GDM1 (cell line): ENCODE measurements at regions not wholly inside any gene's neighbourhood (a gene's known extent, or its start where the extent isn't known, plus 50 kb on each side); places are given as distances from the start of the nearest gene placed in this dataset.
"Not testable (repeated sequence)": the region's sequence is repeated elsewhere in the genome, so short reads cannot be mapped to it uniquely, and the experiment has no call there.

Source experiments
- DNase-seq: peaks from one replicate; lab custom pipeline; 2025; lab: John Stamatoyannopoulos, UW

GRCh38 chr1:60888126-60888525 lies 194.2 kb upstream of the NFIA start:
- no peak for DNase-seq

GRCh38 chr1:60886793-60887331 lies 195.5 kb upstream of the NFIA start:
- DNase-seq, result no peak

- no peak for DNase-seq
Observed at GRCh38 chr1:60886090-60886489, 196.3 kb upstream of the NFIA start.

- DNase-seq, result no peak
Observed at GRCh38 chr1:60880202-60880601, 202.2 kb upstream of the NFIA start.

DNA sequence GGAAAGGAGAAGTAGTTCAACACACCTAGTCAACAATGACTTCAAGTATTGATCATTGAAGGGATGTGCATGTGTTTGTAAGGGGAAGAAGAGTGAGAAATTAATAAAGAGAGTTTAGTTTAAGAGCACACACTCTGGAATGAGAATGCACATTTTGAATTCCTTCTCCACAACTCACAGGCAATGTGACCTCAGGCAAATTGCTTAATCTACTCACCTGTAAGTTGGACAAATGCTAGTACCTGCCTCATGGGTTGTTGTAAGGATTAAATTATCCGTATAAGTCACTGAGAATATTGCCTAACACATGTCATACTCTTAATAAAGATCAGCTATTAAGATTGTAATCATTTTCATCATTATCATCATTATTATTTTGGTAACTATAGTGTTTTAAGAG lies 204.0 kb upstream of the NFIA start:
- DNase-seq, result no peak

GRCh38 chr1:60877376-60877775 lies 205.0 kb upstream of the NFIA start:
- DNase-seq, result no peak

GRCh38 chr1:60876952-60877351 lies 205.4 kb upstream of the NFIA start:
- DNase-seq, result no peak

DNA sequence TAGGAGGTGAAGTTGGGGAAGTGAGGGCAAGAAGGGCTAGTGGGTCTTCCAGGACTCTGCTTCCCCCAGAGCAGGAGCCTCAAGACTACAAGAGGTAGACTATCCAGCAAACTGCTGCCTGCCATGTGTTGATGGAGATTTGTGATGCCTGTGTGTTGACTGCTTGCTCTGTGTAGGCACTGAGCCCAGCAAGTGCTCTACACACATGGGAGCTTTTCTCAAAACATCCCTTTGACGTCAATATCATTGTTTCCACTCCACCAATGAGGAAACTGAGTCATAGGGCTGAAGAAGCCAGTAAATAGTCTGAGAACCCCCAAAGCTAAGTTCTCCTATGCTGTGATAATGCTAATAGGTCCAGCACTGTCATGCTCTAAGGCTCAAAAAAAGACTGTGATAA lies 207.2 kb upstream of the NFIA start:
- no peak for DNase-seq

GRCh38 chr1:60874718-60875117 lies 207.6 kb upstream of the NFIA start:
- DNase-seq, result no peak

DNA sequence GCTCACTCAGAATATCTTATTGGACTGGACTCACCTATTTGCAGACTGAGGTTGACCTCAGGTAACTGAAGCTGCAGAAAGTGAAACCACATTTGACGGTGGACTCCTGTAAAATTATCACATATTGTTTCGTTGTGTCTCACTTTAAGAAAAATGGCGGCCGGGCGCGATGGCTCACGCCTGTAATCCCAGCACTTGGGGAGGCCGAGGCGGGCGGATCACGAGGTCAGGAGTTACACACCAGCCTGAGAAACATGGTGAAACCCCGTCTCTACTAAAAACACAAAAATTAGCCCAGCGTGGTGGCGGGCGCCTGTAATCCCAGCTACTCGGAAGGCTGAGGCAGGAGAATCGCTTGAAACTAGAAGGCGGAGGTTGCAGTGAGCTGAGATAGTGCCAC lies 209.0 kb upstream of the NFIA start:
- DNase-seq, result not testable (repeated sequence)

- DNase-seq, result no peak
Observed at GRCh38 chr1:60872426-60873054, 209.8 kb upstream of the NFIA start.

DNA sequence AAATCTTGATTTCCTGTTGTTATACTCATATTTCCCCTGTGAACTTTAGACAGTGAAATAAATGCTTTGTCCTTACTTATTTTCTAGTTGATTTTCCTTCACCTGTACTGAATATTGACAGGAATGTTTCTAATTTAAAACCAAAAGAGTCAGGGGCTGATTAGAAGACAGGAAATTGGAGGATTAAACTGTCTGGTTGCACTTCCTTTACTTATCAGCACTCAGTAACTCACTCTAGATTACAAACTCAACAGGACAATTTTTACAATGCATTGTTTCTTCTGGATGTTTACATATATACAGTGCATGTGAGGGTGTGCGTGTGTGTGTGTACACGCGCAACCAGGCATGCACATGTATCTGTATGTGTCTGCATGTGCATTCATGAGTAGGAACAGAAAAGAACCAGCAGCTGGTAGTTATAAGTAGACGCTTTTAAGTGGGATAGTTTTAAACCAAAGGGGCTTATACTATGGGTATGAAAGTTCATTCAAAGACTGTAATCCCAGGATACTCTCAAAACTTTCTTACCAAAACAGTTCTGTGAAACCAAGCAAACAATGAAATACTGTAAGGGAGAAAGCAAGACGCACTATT lies 212.0 kb upstream of the NFIA start:
- DNase-seq, result no peak

DNA sequence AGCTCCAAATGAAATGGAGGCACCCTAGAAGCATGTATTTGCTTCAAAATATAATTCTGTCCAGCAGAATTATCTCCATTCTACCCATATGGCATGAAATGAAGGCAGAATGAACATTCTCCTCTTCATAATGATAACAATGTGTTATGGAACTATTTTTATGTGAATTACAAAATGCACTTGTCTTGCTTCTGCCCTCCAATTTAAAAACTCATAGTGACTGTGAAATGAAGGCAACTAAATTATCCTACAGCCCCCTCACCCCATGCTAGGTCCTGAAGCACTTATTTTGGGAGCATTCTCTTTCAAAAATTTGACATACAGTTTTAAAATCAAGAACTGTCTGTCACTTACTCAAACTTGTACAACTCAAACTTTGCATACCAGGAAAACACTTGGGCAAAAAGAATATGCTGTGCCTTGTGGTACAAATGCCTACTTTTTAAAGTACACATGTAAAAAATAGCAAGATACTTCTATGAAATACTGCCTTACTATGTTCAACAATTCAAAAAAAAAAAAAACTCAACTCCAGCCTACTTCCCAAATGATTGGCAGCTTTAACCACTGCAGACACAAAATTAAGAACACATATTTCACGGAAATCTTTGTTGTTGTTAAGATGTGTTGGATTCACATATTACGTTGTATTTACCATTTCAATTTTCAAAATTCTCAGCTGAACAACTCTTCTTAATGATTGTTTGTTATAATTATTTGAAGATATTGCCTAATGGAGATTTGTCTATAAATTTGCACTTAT lies 213.3 kb upstream of the NFIA start:
- no peak for DNase-seq

GRCh38 chr1:60867782-60868181 lies 214.6 kb upstream of the NFIA start:
- no peak for DNase-seq

DNA sequence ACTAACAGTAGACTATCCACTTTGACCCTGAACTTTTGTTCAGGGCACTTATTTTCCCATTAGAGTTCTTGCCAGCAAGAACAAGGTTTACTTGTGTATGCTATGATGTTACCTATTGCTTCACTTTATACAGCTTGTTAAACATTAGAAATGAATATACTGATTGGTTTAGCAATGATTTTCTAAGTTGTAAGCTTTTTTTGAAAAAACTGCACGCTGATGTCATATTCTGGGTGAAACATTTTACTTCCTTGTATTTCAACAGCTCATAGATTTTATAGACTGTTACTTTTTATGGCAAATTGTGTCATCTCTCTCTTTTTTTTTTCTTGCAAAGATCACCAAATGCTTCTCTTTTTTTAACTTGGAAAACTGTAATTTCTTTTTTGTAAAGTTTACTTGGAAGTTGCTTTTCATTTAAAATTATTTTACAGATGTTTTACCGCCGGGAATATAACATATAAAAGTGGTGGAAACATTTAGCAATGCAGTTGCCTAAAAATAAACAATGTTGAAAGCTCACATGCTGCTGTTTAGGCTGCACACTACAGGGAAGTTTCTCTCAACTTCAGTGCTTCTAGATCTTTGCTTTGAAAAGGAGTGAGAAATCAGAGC lies 215.3 kb upstream of the NFIA start:
- DNase-seq, result no peak

DNA sequence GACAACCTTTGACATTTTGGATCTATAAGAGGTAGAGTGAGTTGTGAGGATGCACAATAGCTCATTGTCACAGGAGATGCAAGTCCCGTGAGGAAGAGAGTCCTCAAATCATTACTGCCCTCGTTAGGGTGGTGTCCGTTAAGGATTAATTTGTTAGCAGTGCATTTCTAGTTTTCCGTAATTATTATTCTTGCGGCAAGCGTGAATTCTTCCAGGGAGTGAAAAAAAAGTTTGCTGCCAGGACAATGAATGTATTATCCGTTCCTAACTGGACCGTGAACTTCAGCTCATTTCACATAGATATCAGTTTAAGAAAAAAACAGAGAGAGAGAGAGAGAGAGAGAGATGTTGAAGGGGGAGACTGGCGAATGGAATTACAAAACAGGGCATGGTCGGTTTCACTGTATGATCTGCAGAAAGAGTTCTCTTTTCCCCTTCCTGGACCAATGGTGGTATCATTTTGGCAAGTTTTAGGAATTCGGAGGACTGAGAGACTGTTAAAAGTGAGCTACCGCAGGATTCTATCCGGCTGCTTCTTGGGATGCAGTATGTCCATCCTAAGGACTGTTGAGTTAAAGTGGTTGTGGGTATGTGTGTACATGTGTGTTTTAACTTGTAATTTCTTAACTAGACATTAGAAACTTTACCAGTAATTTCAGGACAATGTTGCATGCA lies 216.0 kb upstream of the NFIA start:
- no peak for DNase-seq

- no peak for DNase-seq
Observed at GRCh38 chr1:60865166-60865565, 217.2 kb upstream of the NFIA start.

- DNase-seq, result no peak
Observed at GRCh38 chr1:60864722-60865121, 217.6 kb upstream of the NFIA start.

GRCh38 chr1:60863131-60863530 lies 219.2 kb upstream of the NFIA start:
- no peak for DNase-seq

DNA sequence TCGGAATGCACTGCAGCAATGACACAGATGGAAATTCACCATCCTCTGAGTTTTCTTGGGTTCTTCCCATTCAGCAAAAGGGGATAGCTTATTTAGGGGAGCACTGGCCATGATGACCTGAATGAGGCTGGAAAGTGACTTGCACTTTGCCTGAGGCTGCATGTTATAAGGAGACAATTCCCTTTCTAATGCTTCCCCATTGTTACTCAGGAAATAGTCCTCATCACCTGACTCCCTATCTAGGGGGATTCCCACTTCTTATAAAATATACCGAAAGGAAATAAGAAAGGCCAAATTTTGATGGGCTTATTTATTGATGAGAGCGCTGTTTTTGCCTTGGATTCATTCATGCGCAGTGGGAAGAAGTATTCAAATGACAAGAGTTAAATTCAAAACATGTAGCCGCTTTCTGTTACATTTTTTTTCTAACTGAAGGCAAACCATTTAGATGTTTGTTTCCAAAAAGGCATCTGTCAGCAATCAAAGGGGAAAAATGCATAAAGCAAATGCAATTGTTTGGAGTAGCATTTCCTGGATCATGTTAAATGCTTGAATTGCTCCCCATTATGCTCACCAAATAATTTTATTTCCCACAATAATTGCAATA lies 220.3 kb upstream of the NFIA start:
- no peak for DNase-seq

DNA sequence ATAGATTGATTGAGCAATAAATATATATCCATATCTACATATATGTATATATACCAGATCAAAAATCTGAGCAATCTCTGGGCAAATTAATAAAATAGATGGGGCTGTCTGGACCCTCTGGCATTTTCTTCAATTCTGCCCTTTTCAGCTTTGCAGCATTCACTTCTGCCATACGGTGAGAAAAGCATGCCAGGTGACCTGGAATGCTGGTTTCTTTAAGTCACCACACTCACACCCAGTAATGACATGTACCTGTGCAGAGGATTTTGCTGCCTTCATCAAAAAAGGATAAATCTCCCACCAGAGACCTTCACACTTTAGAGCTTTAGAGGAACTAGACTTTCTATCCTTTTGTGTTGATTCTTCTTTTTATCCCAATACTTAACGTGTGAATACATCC lies 223.2 kb upstream of the NFIA start:
- no peak for DNase-seq

- no peak for DNase-seq
Observed at GRCh38 chr1:60857851-60858250, 224.5 kb upstream of the NFIA start.
